Kasumi-1 (cell line): ENCODE measurements at regions not wholly inside any gene's neighbourhood (a gene's known extent, or its start where the extent isn't known, plus 50 kb on each side); places are given as distances from the start of the nearest gene placed in this dataset.
A peak's percentile ranks its signal among the peaks of the same experiment; 100 is the strongest.

Experiments used
- DNase-seq, 2 experiments: peaks; one replicate each; lab custom pipeline; 2025; lab: John Stamatoyannopoulos, UW

GRCh38 chr14:26929361-26929760 lies 331.5 kb upstream of the NOVA1 start:
- DNase-seq: no peak

- DNase-seq: no peak
These were observed 332.7 kb upstream of the NOVA1 start for GRCh38 chr14:26930576-26930975.

GRCh38 chr14:26932606-26933005 lies 334.8 kb upstream of the NOVA1 start:
- DNase-seq: no peak

- no peak for DNase-seq
These were observed 335.6 kb upstream of the NOVA1 start for GRCh38 chr14:26933431-26933830.

- DNase-seq: no peak
These were observed 336.3 kb upstream of the NOVA1 start for GRCh38 chr14:26934151-26934550.

- DNase-seq: no peak
These were observed 337.9 kb upstream of the NOVA1 start for GRCh38 chr14:26935733-26936132.

- no peak for DNase-seq
These were observed 340.2 kb upstream of the NOVA1 start for GRCh38 chr14:26938054-26938453.

GRCh38 chr14:26939755-26940154 lies 341.9 kb upstream of the NOVA1 start:
- DNase-seq: no peak

GRCh38 chr14:26941521-26941920 lies 343.7 kb upstream of the NOVA1 start:
- DNase-seq: no peak

GRCh38 chr14:26947265-26947664 lies 349.4 kb upstream of the NOVA1 start:
- DNase-seq: no peak

- DNase-seq: no peak
These were observed 361.6 kb upstream of the NOVA1 start for GRCh38 chr14:26959437-26959836.

- no peak for DNase-seq
These were observed 362.3 kb upstream of the NOVA1 start for GRCh38 chr14:26959972-26960660.

- DNase-seq: no peak
These were observed 365.9 kb upstream of the NOVA1 start for GRCh38 chr14:26963711-26964110.

- DNase-seq: no peak
These were observed 367.7 kb upstream of the NOVA1 start for GRCh38 chr14:26965490-26965889.

GRCh38 chr14:26966908-26967307 lies 369.1 kb upstream of the NOVA1 start:
- DNase-seq: no peak

- DNase-seq: no peak
These were observed 377.1 kb upstream of the NOVA1 start for GRCh38 chr14:26974965-26975364.

- DNase-seq: no peak
These were observed 384.2 kb upstream of the NOVA1 start for GRCh38 chr14:26982071-26982470.

GRCh38 chr14:26984311-26985177 lies 386.7 kb upstream of the NOVA1 start:
- peak; percentile 48 to 75 for DNase-seq

- no peak for DNase-seq
These were observed 390.0 kb upstream of the NOVA1 start for GRCh38 chr14:26987744-26988363.

- no peak for DNase-seq
These were observed 393.1 kb upstream of the NOVA1 start for GRCh38 chr14:26990946-26991345.

- no peak for DNase-seq
These were observed 394.7 kb upstream of the NOVA1 start for GRCh38 chr14:26992403-26993115.

GRCh38 chr14:26993556-26993955 lies 395.7 kb upstream of the NOVA1 start:
- no peak for DNase-seq
